Psoas muscle (tissue), 7 donors: ENCODE measurements at regions not wholly inside any gene's neighbourhood (a gene's known extent, or its start where the extent isn't known, plus 50 kb on each side); places are given as distances from the start of the nearest gene placed in this dataset.
A peak's percentile ranks its signal among the peaks of the same experiment; 100 is the strongest.

Source experiments
- ATAC-seq, 4 donors: fragments of 200-7000 bp; cut with Tn5 transposase; one replicate each; pipeline ENCODE4 v1.9.1; 2020; ENCODE audit warnings: moderate library complexity in 3 of 4, mild to moderate bottlenecking in 2 of 4
- DNase-seq, 2 donors: peaks; one replicate each; pipeline ENCODE4 v3.0.0-alpha.2; 2020
- H3K27ac ChIP-seq: fragments of 200-600 bp; one replicate; pipeline ENCODE4 v1.8.0; 2022
- H3K27me3 ChIP-seq, 3 donors: fragments of 200-600 bp in 1 of 3; one replicate each; pipeline versions ENCODE4 v1.6.1 to v1.8.0; 2013 to 2022; ENCODE audit warnings: low read length in 2 of 3, mild to moderate bottlenecking in 2 of 3, moderate library complexity in 1 of 3; ENCODE audit not compliant: insufficient read depth in 3 of 3
- H3K36me3 ChIP-seq, 2 donors: fragments of 200-600 bp in 1 of 2; one replicate each; pipeline versions ENCODE4 v1.6.1 to v1.8.0; 2013 to 2022; ENCODE audit warnings: low read depth in 1 of 2, mild to moderate bottlenecking in 1 of 2, moderate library complexity in 1 of 2; ENCODE audit not compliant: insufficient read depth in 1 of 2
- H3K4me1 ChIP-seq: fragments of 200-600 bp; one replicate; pipeline ENCODE4 v1.8.0; 2022
- H3K4me3 ChIP-seq: fragments of 200-600 bp; one replicate; pipeline ENCODE4 v1.8.0; 2022; ENCODE audit warnings: mild to moderate bottlenecking
- H3K9me3 ChIP-seq: fragments of 200-600 bp; one replicate; pipeline ENCODE4 v1.8.0; 2022
- CTCF ChIP-seq: fragments of 200-600 bp; IDR thresholded peaks from one replicate; pipeline ENCODE4 v1.8.0; 2022; ENCODE audit warnings: antibody characterized with exemption
- whole genome bisulfite sequencing, 3 donors: extraction: QIAGEN DNeasy Blood & Tissue Kit; methylation state at CpG; one replicate each; pipeline versions ENCODE4 v1.1.6 to v1.1.7; 2013; 5-methylcytosine and 5-hydroxymethylcytosine counted together
- intact Hi-C, 2 donors: fragments of 100-400 bp; cut with DNase I; formaldehyde crosslinking; loops; one replicate each; pipeline versions ENCODE4 v1.11.0 to v1.14.2; 2022
- donor health status: healthy with polysubstance abuse.
- donor health status: DM: no; HTN: no; CAD: no; lungs with moderate emphysema.
- donor health status: Bipolar disorder and iron deficiency.
- donor health status: healthy.
- donor health status: DM: yes; HTN: yes; CAD: no.
- donor health status: DM: no; HTN: no; CAD: no.
- donor health status: DM: yes; HTN: yes; CAD: no.

- no peaks in the 10 kb centered on the region for H3K36me3 ChIP-seq
- DNase-seq (no peak), ATAC-seq (no peak)
- H3K4me1 ChIP-seq, result no peaks in the 10 kb centered on the region
- intact Hi-C loops, result no loop called here
- H3K27ac ChIP-seq, result no peak overlapping the region
- no peaks in the 10 kb centered on the region for H3K27me3 ChIP-seq
- TF ChIP-seq CTCF, result no peak
- no peak overlapping the region for H3K4me3 ChIP-seq
- H3K9me3 ChIP-seq, result no peaks in the 10 kb centered on the region
Measured at GRCh38 chr6:141467881-141468280, 664.8 kb upstream of the GJE1 start.

DNA sequence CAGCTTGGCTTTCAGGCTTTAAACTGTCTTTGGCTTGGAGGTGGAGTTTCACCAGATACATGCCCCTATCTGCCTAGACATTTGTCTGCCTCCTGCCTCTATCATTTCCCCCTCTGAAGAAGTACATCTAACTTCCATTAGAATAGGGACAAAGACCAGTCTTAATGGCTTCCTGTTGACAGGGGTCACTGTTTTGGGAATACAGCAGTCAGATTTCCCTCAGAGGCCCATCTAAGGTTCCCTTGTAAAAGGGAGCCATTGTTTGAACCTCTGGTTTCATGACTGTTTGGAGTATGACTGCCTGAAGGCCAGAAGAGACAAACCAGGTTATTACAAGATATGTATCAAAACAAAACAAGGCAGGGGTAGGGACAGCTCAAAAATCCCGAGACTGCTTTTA, 665.7 kb upstream of the GJE1 start:
- no peak for ATAC-seq
- Histone ChIP-seq H3K27ac (no peak overlapping the region), H3K27me3 (no peaks in the 10 kb centered on the region), H3K36me3 (no peaks in the 10 kb centered on the region), H3K4me1 (no peaks in the 10 kb centered on the region), H3K9me3 (no peaks in the 10 kb centered on the region), H3K4me3 (no peak overlapping the region)
- no peak for TF ChIP-seq CTCF
- intact Hi-C loops, result no loop called here
- WGBS, 3 donors, result 83 to 93% (median 88%) methylated on average over 1 of the region's 1 CpG
- no peak for DNase-seq

GRCh38 chr6:141464896-141465295, 667.8 kb upstream of the GJE1 start:
- Histone ChIP-seq H3K4me1 (no peaks in the 10 kb centered on the region), H3K27ac (no peak overlapping the region), H3K36me3 (no peaks in the 10 kb centered on the region), H3K9me3 (no peaks in the 10 kb centered on the region), H3K4me3 (no peak overlapping the region), H3K27me3 (no peaks in the 10 kb centered on the region)
- WGBS, 3 donors, result 66 to 78% (median 67%) methylated on average over 2 of the region's 2 CpGs
- DNase-seq, result no peak
- peak in 1 of 4 donors; percentile 18 for ATAC-seq
- intact Hi-C loops, result no loop called here
- no peak for TF ChIP-seq CTCF

- H3K36me3 ChIP-seq, result no peaks in the 10 kb centered on the region
- ATAC-seq (peak; percentile 64 to 94 (median 88)), DNase-seq (no peak)
- no peak overlapping the region for H3K4me3 ChIP-seq
- WGBS, 3 donors, result 11 to 14% (median 12%) methylated on average over 2 of the region's 2 CpGs
- no peak for TF ChIP-seq CTCF
- no peaks in the 10 kb centered on the region for H3K27me3 ChIP-seq
- H3K9me3 ChIP-seq, result no peaks in the 10 kb centered on the region
- no peaks in the 10 kb centered on the region for H3K4me1 ChIP-seq
- intact Hi-C loops, result no loop called here
- H3K27ac ChIP-seq, result no peak overlapping the region
Measured at GRCh38 chr6:141464490-141464889, 668.2 kb upstream of the GJE1 start.

DNA sequence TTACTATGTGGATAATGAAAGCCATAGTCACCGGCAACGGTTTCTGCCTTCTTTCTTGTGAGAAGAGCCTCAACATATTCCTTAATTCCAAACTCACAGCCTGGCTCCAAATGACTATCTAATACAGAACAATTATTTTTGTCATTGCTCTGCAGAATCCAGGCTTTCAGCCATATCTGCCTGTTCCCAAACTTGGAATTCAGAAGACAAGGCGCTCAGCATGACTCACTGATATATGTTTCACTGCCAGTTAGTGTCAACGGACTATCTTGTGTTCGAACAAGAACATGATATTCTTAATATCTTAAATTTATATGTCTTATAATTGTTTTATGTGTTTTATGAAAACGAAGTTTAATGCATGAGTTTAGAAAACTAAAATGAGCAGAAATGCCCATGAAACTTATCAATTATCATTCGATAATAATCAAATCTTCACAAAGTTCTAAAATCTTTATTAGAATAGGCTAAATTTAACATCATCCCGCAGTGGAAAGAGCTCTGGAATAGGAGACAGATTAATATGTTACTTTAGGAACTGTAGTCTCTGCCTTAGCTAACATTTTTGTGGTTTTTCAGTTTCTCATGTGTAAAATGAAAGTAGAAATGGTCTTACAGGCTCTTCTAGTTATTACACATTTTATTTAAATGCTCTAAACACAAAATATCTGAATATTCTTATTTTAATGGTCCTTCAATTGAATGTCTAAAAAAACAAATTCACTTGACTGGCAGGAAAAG, 669.3 kb upstream of the GJE1 start:
- intact Hi-C loops, result no loop called here
- peak overlapping the region; percentile 37 for H3K27ac ChIP-seq

More for the DNA sequence above, 669.3 kb upstream of the GJE1 start:
- Histone ChIP-seq H3K4me1 (no peaks in the 10 kb centered on the region), H3K36me3 (no peaks in the 10 kb centered on the region), H3K4me3 (peak overlapping the region; percentile 51), H3K9me3 (no peaks in the 10 kb centered on the region), H3K27me3 (no peaks in the 10 kb centered on the region)
- no peak for TF ChIP-seq CTCF
- DNase-seq (no peak), ATAC-seq (peak; percentile 63 to 86 (median 75))
- WGBS, 3 donors, result 33 to 44% (median 43%) methylated on average over 8 of the region's 8 CpGs
